ENCODE measurements at regions not wholly inside any gene's neighbourhood (a gene's known extent, or its start where the extent isn't known, plus 50 kb on each side); places are given as distances from the start of the nearest gene placed in this dataset.

DNA sequence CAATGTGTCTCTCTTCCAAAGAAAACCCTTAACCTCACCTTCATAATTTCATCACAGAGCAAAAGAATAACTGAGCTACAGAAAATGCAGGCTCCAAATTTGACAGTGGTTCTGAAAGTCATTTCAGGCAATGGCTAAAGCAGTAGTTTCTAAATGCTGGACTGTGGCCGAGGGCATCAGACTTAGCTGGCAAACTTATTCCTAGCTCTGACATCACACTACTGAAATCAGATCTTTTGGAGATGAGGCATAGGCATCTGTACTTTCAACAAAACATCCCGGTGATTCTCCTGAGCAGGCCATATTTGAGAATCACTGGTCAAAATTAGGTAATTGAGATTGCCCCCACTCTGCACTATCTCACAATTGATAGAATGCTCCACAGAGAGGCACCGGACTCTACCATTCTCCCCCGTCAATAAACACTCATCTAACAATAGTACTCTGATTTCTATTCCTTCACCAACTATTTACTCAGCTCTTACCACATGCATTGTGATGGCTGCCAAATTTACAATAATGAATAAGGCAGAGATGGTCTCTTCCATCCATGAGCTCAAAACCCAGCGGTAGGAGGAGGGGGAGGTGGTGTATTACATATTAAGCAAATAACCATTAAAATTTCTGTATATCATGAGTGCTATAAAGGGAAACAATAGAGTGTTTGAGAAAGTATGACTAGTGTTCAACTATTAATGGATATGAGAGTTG lies 57.3 kb upstream of the SPRED1 start:
- H3K36me3 ChIP-seq = no peaks in the 10 kb centered on the region
- DNase-seq (ENCODE audit: low spot score in 2 of 2) = no peak
- TF ChIP-seq, protein P1, sequence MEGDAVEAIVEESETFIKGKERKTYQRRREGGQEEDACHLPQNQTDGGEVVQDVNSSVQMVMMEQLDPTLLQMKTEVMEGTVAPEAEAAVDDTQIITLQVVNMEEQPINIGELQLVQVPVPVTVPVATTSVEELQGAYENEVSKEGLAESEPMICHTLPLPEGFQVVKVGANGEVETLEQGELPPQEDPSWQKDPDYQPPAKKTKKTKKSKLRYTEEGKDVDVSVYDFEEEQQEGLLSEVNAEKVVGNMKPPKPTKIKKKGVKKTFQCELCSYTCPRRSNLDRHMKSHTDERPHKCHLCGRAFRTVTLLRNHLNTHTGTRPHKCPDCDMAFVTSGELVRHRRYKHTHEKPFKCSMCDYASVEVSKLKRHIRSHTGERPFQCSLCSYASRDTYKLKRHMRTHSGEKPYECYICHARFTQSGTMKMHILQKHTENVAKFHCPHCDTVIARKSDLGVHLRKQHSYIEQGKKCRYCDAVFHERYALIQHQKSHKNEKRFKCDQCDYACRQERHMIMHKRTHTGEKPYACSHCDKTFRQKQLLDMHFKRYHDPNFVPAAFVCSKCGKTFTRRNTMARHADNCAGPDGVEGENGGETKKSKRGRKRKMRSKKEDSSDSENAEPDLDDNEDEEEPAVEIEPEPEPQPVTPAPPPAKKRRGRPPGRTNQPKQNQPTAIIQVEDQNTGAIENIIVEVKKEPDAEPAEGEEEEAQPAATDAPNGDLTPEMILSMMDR (IDR thresholded peaks at IDR 0.05) = no peak
- TF ChIP-seq POLR2AphosphoS5 (IDR thresholded peaks at IDR 0.05) (no peak), POLR2A (IDR thresholded peaks at IDR 0.05) (no peak)
- no peaks in the 10 kb centered on the region for H3K9me3 ChIP-seq
- H3K27ac ChIP-seq = peak overlapping the region; percentile 30
- H3K4me1 ChIP-seq = peaks cover 20% of the 10 kb centered on the region
- H3K4me3 ChIP-seq = no peak overlapping the region
- WGBS = 58% methylated on average over 5 of the region's 5 CpGs
- H3K27me3 ChIP-seq = no peaks in the 10 kb centered on the region

DNA sequence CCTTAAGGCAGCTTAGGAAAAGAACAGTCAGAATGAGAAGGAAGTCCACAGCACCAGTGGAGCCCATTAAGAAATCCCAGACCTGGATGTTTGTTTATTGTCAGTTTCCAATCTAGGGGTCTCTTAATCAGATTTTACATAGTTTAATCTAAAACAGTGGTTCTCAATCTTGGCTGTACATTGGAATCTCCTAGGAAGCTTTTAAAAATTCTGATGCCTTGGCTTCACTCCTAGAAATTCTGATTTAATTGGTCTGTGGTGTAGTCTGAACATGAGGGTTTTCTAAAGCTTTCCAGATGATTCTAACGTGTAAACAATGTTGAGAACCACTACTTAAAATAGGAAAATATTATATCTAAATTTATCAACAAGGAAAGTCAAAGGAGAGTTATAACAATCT lies 56.6 kb upstream of the SPRED1 start:
- Histone ChIP-seq H3K27ac (no peak overlapping the region), H3K9me3 (no peaks in the 10 kb centered on the region), H3K27me3 (no peaks in the 10 kb centered on the region), H3K4me3 (no peak overlapping the region), H3K36me3 (no peaks in the 10 kb centered on the region), H3K4me1 (peaks cover 20% of the 10 kb centered on the region)
- whole genome bisulfite sequencing = 19% methylated on average over 1 of the region's 1 CpG
- DNase-seq (ENCODE audit: low spot score in 2 of 2) = no peak
- TF ChIP-seq POLR2AphosphoS5 (IDR thresholded peaks at IDR 0.05) = no peak
- TF ChIP-seq, protein P1 (IDR thresholded peaks at IDR 0.05) = no peak
- no peak for TF ChIP-seq EP300 (IDR thresholded peaks at IDR 0.05)
- TF ChIP-seq POLR2A (IDR thresholded peaks at IDR 0.05) = no peak

DNA sequence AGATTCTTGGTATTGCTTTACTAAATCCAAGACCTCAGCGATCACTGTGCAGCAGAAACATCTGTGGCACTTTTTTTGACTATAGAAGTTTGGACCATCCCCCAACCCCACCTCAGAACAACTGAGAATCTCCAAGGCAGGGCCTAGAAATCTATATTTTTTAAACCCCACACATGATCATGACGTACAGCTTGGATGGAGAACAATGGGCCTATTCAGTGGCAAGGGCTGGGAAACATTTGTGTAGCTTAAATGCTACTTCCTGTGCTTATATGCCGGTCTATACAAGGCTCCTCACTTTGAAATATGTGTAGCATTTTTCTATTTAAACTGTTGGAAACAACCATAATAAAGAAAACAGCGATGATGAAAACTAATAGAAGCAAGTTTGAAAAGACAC lies 55.1 kb upstream of the SPRED1 start:
- no peak overlapping the region for H3K4me3 ChIP-seq
- no peaks in the 10 kb centered on the region for H3K36me3 ChIP-seq
- 84% methylated on average over 4 of the region's 4 CpGs for WGBS
- peaks cover 23% of the 10 kb centered on the region for H3K4me1 ChIP-seq
- no peaks in the 10 kb centered on the region for H3K27me3 ChIP-seq
- DNase-seq (ENCODE audit: low spot score in 2 of 2) = no peak
- TF ChIP-seq, protein P1 (IDR thresholded peaks at IDR 0.05) = no peak
- TF ChIP-seq POLR2AphosphoS5 (IDR thresholded peaks at IDR 0.05) (no peak), EP300 (IDR thresholded peaks at IDR 0.05) (no peak), POLR2A (IDR thresholded peaks at IDR 0.05) (no peak)
- no peak overlapping the region for H3K27ac ChIP-seq
- no peaks in the 10 kb centered on the region for H3K9me3 ChIP-seq

DNA sequence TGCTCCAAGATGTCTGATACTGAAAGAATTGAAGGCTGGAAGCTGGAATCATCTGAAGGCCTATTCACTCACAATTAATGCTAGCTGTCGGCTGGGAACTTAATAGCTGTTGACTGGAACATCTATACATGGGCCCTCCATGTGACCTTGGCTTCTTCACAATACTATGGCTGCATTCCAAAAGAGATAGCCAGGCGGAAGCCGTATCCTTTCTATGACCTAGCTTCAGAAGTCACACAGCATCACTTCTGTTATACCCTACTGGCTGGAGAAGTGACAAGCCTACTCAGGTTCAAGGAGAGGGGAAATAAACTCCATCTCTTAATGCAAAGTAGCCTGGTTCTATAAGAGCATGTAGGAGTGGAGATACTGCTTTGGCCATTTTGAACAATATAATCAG lies 50.9 kb upstream of the SPRED1 start:
- no peaks in the 10 kb centered on the region for H3K27me3 ChIP-seq
- peaks cover 17% of the 10 kb centered on the region for H3K4me1 ChIP-seq
- no peaks in the 10 kb centered on the region for H3K36me3 ChIP-seq
- no peak overlapping the region for H3K27ac ChIP-seq
- 52% methylated on average over 3 of the region's 3 CpGs for WGBS
- no peak for DNase-seq (ENCODE audit: low spot score in 2 of 2)
- no peak overlapping the region for H3K4me3 ChIP-seq
- H3K9me3 ChIP-seq = no peaks in the 10 kb centered on the region
- TF ChIP-seq POLR2A (IDR thresholded peaks at IDR 0.05) (no peak), EP300 (IDR thresholded peaks at IDR 0.05) (no peak), POLR2AphosphoS5 (IDR thresholded peaks at IDR 0.05) (no peak)
- TF ChIP-seq, protein P1 (IDR thresholded peaks at IDR 0.05) = no peak

DNA sequence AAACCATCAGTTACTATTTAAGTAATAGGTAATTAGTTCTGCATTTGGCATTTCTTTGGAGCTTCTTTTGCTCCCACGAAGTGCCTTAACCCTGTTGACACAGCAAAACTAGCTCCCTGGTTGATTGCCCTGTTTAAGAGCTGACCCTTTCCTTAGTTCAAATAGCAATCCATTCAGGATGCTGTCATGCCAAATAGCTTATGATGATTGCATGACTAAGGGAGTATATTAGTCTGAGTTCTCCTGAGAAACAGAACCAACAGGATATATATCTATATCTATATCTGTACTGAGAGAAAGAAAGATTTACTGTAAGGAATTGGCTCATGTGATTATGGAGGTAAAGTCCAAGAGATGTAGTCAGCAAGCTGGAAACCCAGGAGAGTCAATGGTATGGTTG lies 50.3 kb upstream of the SPRED1 start:
- Histone ChIP-seq H3K9me3 (no peaks in the 10 kb centered on the region), H3K4me3 (no peak overlapping the region), H3K4me1 (peaks cover 19% of the 10 kb centered on the region), H3K36me3 (no peaks in the 10 kb centered on the region), H3K27ac (no peak overlapping the region), H3K27me3 (no peaks in the 10 kb centered on the region)
- DNase-seq (ENCODE audit: low spot score in 2 of 2) = no peak
- TF ChIP-seq POLR2A (IDR thresholded peaks at IDR 0.05) (no peak), EP300 (IDR thresholded peaks at IDR 0.05) (no peak), POLR2AphosphoS5 (IDR thresholded peaks at IDR 0.05) (no peak)
- TF ChIP-seq, protein P1 (IDR thresholded peaks at IDR 0.05) = no peak
- WGBS = 44% methylated on average over 1 of the region's 1 CpG

All from suprapubic skin (tissue), 4 donors.